ENCODE measurements at regions not wholly inside any gene's neighbourhood (a gene's known extent, or its start where the extent isn't known, plus 50 kb on each side); places are given as distances from the start of the nearest gene placed in this dataset.

- TF ChIP-seq, protein P1, sequence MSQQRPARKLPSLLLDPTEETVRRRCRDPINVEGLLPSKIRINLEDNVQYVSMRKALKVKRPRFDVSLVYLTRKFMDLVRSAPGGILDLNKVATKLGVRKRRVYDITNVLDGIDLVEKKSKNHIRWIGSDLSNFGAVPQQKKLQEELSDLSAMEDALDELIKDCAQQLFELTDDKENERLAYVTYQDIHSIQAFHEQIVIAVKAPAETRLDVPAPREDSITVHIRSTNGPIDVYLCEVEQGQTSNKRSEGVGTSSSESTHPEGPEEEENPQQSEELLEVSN (IDR thresholded peaks at IDR 0.05; ENCODE audit: borderline replicate concordance, low read depth) = no peak
- no peak for TF ChIP-seq ESRRA (IDR thresholded peaks at IDR 0.05; ENCODE audit: borderline replicate concordance, low read length)
- no peak for TF ChIP-seq HDAC2 (IDR thresholded peaks at IDR 0.05)
- TF ChIP-seq ATOH8 (CRISPR knock-in tag; IDR thresholded peaks at IDR 0.05; ENCODE audit: low read depth) = no peak
- TF ChIP-seq, protein P2, sequence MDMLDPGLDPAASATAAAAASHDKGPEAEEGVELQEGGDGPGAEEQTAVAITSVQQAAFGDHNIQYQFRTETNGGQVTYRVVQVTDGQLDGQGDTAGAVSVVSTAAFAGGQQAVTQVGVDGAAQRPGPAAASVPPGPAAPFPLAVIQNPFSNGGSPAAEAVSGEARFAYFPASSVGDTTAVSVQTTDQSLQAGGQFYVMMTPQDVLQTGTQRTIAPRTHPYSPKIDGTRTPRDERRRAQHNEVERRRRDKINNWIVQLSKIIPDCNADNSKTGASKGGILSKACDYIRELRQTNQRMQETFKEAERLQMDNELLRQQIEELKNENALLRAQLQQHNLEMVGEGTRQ (IDR thresholded peaks at IDR 0.05) = no peak
- no peak for TF ChIP-seq JUNB (IDR thresholded peaks at IDR 0.05)
- no peak for TF ChIP-seq FOXS1 (CRISPR knock-in tag; IDR thresholded peaks at IDR 0.05)
- TF ChIP-seq, protein P3, sequence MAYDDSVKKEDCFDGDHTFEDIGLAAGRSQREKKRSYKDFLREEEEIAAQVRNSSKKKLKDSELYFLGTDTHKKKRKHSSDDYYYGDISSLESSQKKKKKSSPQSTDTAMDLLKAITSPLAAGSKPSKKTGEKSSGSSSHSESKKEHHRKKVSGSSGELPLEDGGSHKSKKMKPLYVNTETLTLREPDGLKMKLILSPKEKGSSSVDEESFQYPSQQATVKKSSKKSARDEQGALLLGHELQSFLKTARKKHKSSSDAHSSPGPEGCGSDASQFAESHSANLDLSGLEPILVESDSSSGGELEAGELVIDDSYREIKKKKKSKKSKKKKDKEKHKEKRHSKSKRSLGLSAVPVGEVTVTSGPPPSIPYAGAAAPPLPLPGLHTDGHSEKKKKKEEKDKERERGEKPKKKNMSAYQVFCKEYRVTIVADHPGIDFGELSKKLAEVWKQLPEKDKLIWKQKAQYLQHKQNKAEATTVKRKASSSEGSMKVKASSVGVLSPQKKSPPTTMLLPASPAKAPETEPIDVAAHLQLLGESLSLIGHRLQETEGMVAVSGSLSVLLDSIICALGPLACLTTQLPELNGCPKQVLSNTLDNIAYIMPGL (CRISPR knock-in tag; IDR thresholded peaks at IDR 0.05; ENCODE audit: borderline replicate concordance) = no peak
- TF ChIP-seq HEYL (CRISPR knock-in tag; IDR thresholded peaks at IDR 0.05) = no peak
- TF ChIP-seq MAZ (IDR thresholded peaks at IDR 0.05; ENCODE audit: borderline replicate concordance, low read depth, low read length) = no peak
- TF ChIP-seq POLR2AphosphoS2 (conservative IDR thresholded peaks at IDR 0.05; ENCODE audit: low read length) = no peak
- TF ChIP-seq HOXA7 (CRISPR knock-in tag; IDR thresholded peaks at IDR 0.05) = no peak
- TF ChIP-seq SREBF2 (IDR thresholded peaks at IDR 0.05) = no peak
- no peak for TF ChIP-seq ZNF302 (CRISPR knock-in tag; IDR thresholded peaks at IDR 0.05)
- no peak for TF ChIP-seq CBX2 (IDR thresholded peaks at IDR 0.05; ENCODE audit: borderline replicate concordance, low read depth)
- TF ChIP-seq GATA3 (IDR thresholded peaks at IDR 0.05; ENCODE audit: borderline replicate concordance) = no peak
- no peak for TF ChIP-seq TFCP2L1 (CRISPR knock-in tag; IDR thresholded peaks at IDR 0.05)
- ATAC-seq (no peak), FAIRE-seq (no peak), DNase-seq (ENCODE audit: low read depth in 1 of 2, low spot score in 1 of 2) (no peak)
- ChIA-PET CTCF (no interaction called here), POLR2A (no interaction called here)
- Histone ChIP-seq H3K9me3 (no peaks in the 10 kb centered on the region), H3K4me2 (no peak overlapping the region), H3K4me1 (no peaks in the 10 kb centered on the region), H3K4me3 (no peak overlapping the region), H3K27ac (no peak overlapping the region)
- WGBS (ENCODE audit: missing lambda C conversion rate) = 0% methylated on average over 2 of the region's 2 CpGs
These were observed 317.5 kb upstream of the SOX5 start for GRCh38 chr12:24266982-24267381.

DNA sequence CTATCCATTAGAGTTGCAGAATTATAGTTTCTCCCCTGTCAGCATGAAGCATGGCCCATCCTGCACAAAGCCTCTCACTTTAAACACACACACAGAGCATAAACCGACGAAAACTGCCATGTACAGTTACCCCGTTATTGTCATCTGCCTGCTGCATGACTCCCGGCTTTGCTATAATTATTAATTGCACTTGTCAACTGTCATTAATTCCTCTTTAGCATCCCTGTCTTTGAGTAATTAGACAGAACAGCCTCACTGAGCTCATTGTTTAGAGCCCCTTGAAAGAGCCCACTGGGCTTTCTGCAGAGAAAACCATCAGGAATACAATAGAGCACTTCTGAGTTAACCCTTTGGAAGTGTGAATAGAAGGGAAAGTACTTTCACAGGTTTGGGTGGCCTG, 307.2 kb upstream of the SOX5 start:
- no peak for ATAC-seq
- no peak for FAIRE-seq

More for the DNA sequence above, 307.2 kb upstream of the SOX5 start:
- H3K4me1 ChIP-seq = no peaks in the 10 kb centered on the region
- no peak for TF ChIP-seq HOXA7 (CRISPR knock-in tag; IDR thresholded peaks at IDR 0.05)
- TF ChIP-seq, protein P4, sequence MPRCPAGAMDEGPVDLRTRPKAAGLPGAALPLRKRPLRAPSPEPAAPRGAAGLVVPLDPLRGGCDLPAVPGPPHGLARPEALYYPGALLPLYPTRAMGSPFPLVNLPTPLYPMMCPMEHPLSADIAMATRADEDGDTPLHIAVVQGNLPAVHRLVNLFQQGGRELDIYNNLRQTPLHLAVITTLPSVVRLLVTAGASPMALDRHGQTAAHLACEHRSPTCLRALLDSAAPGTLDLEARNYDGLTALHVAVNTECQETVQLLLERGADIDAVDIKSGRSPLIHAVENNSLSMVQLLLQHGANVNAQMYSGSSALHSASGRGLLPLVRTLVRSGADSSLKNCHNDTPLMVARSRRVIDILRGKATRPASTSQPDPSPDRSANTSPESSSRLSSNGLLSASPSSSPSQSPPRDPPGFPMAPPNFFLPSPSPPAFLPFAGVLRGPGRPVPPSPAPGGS (IDR thresholded peaks at IDR 0.05) = no peak
- TF ChIP-seq, protein P5, sequence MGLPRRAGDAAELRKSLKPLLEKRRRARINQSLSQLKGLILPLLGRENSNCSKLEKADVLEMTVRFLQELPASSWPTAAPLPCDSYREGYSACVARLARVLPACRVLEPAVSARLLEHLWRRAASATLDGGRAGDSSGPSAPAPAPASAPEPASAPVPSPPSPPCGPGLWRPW (IDR thresholded peaks at IDR 0.05) = no peak
- TF ChIP-seq, protein P3 (CRISPR knock-in tag; IDR thresholded peaks at IDR 0.05; ENCODE audit: borderline replicate concordance) = no peak
- TF ChIP-seq CBX2 (IDR thresholded peaks at IDR 0.05; ENCODE audit: borderline replicate concordance, low read depth) = no peak
- TF ChIP-seq, protein P2 (IDR thresholded peaks at IDR 0.05) = no peak
- no peak for TF ChIP-seq NPAS2 (CRISPR knock-in tag; IDR thresholded peaks at IDR 0.05; ENCODE audit: borderline replicate concordance)
- TF ChIP-seq MAX (IDR thresholded peaks at IDR 0.05) = no peak
- TF ChIP-seq NFE2L2 (conservative IDR thresholded peaks at IDR 0.05; ENCODE audit: low read length) = no peak
- no peak for TF ChIP-seq EHMT2 (IDR thresholded peaks at IDR 0.05; ENCODE audit: low read depth)
- no peak for TF ChIP-seq RNF2 (IDR thresholded peaks at IDR 0.05; ENCODE audit: borderline replicate concordance, low read depth)
- no peak for TF ChIP-seq CEBPB (IDR thresholded peaks at IDR 0.05)
- no peak for TF ChIP-seq MYC (IDR thresholded peaks at IDR 0.05; ENCODE audit: borderline replicate concordance, low read length)
- no peak for TF ChIP-seq HEYL (CRISPR knock-in tag; IDR thresholded peaks at IDR 0.05)
- no peak for TF ChIP-seq RFX5 (IDR thresholded peaks at IDR 0.05)
- no peak for TF ChIP-seq MAZ (IDR thresholded peaks at IDR 0.05; ENCODE audit: borderline replicate concordance, low read depth, low read length)
- TF ChIP-seq JUN (IDR thresholded peaks at IDR 0.05) = no peak
- TF ChIP-seq RCOR1 (IDR thresholded peaks at IDR 0.05; ENCODE audit: low read depth, low read length) = no peak
- TF ChIP-seq EP300 (IDR thresholded peaks at IDR 0.05) = no peak
- no peak for TF ChIP-seq POLR2AphosphoS2 (conservative IDR thresholded peaks at IDR 0.05; ENCODE audit: low read length)
- 21% methylated on average over 4 of the region's 4 CpGs for WGBS (ENCODE audit: missing lambda C conversion rate)
- no peak overlapping the region for H3K4me3 ChIP-seq
- H3K4me2 ChIP-seq = no peak overlapping the region
- H3K9me3 ChIP-seq = no peaks in the 10 kb centered on the region
- ChIA-PET POLR2A (no interaction called here), CTCF (no interaction called here)
- no peak for DNase-seq (ENCODE audit: low read depth in 1 of 2, low spot score in 1 of 2)
- H3K27ac ChIP-seq = no peak overlapping the region
